GM18907 (cell line): ENCODE measurements at regions not wholly inside any gene's neighbourhood (a gene's known extent, or its start where the extent isn't known, plus 50 kb on each side); places are given as distances from the start of the nearest gene placed in this dataset.

ENCODE experiments used
- ATAC-seq: cut with Tn5 transposase; IDR thresholded peaks from one replicate; pipeline ENCODE4 v1.9.1; 2021; ENCODE audit warnings: mild to moderate bottlenecking, moderate library complexity; ENCODE audit not compliant: unreplicated experiment

DNA sequence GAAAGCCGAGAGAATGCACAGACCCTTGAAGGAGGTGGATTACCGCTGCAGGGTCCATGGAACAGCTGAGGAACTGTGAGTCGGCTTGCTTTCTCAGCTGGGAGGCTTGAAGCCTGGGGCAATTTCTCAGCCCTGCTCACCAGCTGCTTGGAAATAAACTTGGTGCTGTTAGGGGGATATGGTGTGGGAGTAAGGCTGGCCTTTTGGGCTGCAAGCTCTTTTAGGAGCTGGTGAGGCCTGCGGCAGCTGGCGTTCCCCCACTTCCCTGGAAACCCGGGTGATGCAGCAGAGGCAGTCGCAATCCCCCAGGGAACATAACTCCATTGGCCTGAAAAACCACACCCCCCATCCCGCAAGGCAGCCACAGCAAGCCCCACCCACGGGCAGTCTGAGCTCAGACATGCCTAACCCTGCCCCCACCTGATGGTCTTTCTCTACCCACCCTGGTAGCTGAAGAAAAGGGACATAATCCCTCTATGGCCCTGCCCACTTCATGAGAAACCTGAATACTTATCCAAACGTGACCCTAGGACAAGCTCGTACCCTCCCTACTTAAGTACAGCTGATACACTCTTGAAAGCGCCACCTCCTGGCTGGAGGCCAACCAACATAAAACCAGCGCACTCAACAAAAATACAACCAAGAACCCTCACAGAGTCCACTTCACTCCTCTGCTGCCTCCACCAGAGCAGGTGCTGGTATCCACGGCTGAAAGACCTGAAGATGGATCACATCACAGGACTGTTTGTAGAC, 1995.8 kb downstream of the NCAM2 start:
- ATAC-seq: no peak

DNA sequence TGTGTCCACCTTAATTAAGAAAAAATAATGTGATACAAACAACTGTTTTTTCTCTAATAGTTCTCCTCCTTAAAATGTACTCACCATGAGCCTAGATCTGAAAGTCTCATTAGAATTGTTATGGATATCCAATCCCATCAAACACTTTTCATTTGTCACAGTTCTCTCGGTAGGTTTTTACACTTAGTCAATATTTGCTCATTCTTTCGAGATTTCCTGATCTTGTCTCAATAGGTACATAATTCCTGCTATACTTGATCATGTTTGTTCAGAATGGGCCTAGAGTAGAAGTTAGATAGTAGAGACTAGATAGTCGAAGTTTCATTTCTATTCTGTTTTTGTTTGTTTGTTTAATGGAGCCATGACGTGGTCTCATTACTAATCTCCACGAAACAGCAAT, 2005.7 kb downstream of the NCAM2 start:
- ATAC-seq: no peak

DNA sequence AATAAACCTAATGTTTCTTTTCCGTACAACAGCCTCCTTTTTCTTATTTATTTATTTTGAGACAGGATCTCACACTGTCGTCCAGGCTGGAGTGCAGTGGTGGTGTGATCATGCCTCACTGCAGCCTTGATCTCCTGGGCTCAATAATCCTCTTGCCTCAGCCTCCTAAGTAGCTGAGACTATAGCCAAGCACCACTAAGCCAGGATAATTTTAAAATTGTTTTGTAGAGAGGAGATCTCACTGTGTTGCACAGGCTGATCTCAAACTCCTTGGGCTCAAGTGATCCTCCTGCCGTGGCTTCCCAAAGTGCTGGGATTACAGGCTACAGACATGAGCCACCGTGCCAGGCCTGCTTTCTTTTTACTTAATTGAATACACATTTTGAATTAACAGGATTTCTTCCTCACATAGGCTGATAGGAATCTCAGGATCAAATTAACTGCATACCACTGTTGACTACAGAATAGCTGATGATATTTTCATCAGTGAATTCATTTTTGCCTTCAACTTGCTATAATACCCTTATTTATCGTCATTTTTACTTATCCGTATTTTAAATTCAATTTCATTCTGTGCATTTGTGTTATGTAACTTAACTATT, 2010.5 kb downstream of the NCAM2 start:
- no peak for ATAC-seq

GRCh38 chr21:23009360-23009759, 2011.2 kb downstream of the NCAM2 start:
- no peak for ATAC-seq

GRCh38 chr21:23014021-23014420, 2015.8 kb downstream of the NCAM2 start:
- ATAC-seq: no peak

DNA sequence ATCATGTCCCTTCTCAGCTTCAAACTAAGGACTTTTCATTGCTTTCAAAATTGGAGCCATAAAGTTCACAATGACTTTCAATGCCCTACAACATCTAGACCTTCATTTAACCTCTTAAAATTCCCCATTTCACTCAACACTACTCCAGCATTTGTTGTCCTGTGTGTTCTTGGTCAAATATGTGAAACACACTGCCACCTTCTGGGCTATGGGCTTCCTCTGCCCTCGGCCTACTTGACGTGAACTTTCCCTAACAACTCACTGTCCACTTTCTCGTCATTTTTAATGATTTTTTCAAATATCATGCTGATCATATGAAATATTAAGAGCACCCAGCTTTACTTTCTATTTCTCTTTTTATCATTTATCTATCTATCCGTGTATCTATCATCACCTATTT, 2018.4 kb downstream of the NCAM2 start:
- no peak for ATAC-seq

DNA sequence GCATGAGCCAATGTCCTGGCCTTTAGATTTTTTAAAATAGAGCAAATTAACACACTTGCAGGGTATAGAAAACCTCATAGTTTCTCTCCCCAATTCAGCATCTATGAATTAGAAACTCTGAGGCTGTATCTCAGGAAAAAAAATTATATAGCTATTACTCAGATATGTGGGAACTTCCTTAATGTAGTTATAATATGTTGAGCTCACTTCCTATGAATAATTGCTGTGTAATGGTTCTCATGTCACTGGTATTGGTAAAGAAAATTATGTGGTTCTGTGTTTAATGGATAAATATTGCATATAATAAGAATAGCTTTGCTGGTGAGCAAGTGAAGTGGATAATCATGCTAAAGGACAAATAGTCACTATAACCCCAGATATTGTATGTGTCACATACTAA, 2019.8 kb downstream of the NCAM2 start:
- no peak for ATAC-seq

- ATAC-seq: no peak
Observed at GRCh38 chr21:23020969-23021368, 2022.8 kb downstream of the NCAM2 start.

DNA sequence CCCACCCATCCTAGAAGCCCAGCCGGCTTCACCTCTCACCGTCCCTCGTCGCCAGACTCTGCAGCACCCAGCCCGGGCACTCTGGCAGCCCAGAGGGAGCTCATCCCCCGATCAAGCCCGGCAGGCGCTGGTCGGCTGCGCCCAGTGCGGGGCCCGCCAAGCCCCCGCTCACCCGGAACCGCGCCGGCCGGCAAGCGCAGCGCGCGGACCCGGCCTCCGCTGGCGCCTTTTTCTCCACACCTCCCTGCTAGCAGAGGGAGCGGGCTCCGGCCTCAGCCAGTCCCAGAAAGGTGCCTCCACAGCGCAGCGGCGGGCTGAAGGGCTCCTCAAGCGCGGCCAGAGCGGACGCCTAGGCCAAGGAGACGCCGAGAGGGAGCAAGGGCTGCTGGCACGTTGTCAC, 2023.3 kb downstream of the NCAM2 start:
- ATAC-seq: no peak

DNA sequence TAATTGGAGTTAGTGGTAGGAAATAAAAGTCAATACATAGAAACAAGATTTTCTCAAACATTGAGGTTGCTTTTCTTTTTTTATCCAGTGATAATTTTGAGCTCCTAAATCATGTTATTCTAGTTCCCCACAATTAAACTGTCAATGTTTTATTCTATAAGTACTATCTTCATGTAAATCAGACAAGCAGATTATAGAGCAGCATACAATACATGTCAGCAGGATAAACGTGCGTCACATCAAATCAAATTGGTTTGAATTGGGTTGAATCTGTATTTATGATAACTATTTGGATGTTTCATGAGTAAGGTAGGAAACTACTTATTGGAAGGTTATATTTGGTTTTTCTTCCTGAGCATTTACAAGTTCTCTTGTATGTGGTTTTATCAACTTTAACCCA, 2028.7 kb downstream of the NCAM2 start:
- ATAC-seq: no peak

DNA sequence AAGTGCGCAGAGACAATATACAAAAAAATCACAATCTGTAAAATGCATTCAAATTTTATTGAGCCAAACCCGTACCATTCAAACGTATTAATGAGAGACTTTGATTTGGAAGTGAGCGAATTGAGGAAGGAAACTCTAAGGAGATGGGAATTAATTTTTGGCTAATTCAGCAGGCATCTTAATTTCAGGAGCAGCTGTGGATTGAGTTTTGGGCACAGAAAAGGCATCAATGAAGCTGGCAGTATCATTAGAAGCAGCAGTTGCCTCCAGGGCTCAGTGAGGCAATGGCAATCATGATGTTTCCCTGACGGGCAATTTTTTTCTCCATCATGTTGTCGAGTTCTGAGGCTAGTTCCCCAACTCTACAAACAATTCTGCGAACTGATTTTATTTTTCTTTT, 2041.6 kb downstream of the NCAM2 start:
- ATAC-seq: no peak

- no peak for ATAC-seq
Observed at GRCh38 chr21:23045955-23046354, 2047.7 kb downstream of the NCAM2 start.

DNA sequence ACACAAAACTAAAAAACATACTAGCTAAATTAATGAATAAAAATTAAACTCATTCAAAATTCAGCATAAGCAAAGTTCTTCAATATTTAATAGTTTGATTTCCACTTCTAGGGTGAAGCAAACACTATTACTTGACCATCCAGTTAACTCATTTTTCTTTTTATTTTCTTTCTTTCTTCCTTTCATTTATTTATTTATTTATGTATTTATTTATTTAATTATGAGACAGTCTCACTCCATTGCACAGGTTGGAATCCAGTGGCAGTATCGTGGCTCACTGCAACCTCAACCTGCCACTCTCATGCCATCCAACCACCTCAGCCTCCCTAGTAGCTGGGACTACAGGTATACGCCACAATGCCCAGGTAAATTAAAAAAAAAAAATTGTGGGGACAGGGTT, 2069.5 kb downstream of the NCAM2 start:
- ATAC-seq: no peak

GRCh38 chr21:23083242-23083641, 2085.0 kb downstream of the NCAM2 start:
- no peak for ATAC-seq

DNA sequence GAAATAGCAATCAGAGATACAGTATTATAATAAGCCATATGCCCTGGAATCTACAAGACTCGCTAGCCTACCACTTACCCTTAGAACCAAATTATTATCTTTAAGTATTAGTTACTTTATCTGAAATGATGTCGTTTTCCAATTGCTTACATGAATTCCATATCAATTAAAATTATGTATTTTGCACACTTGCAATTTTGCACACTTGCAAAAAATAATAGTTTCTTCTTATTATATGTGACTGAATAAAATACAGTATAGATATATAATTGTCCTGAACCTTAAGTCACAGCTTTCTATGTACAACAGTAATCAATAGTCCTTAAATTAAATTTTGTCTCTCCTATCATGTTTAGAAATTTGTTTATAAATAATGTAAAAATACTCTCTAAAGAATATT, 2095.1 kb downstream of the NCAM2 start:
- ATAC-seq: no peak

GRCh38 chr21:23099185-23099584, 2101.0 kb downstream of the NCAM2 start:
- no peak for ATAC-seq

GRCh38 chr21:23101111-23101510, 2102.9 kb downstream of the NCAM2 start:
- ATAC-seq: no peak

- no peak for ATAC-seq
Observed at GRCh38 chr21:23108533-23108932, 2110.3 kb downstream of the NCAM2 start.

- no peak for ATAC-seq
Observed at GRCh38 chr21:23111070-23111600, 2112.9 kb downstream of the NCAM2 start.

GRCh38 chr21:23119491-23119890, 2121.3 kb downstream of the NCAM2 start:
- ATAC-seq: no peak

GRCh38 chr21:23127973-23128372, 2129.8 kb downstream of the NCAM2 start:
- no peak for ATAC-seq

DNA sequence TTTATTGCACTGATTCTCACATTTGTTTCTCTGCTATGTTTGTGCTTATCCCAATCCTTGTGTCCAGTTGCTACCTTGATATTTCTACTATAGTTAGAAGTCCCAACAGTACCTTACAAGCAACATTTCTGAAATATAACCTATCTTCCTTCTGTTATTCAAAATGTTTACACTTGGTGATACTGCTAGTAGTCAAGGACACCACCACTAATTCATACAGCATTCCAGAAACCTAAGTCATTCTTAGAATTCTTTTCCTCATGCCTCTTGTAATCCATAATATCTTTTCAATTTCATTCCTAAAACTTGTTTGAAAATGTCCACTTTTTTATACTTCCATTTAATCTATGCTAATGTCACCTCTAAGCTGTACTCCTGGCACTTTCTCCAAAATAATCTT, 2132.1 kb downstream of the NCAM2 start:
- no peak for ATAC-seq

DNA sequence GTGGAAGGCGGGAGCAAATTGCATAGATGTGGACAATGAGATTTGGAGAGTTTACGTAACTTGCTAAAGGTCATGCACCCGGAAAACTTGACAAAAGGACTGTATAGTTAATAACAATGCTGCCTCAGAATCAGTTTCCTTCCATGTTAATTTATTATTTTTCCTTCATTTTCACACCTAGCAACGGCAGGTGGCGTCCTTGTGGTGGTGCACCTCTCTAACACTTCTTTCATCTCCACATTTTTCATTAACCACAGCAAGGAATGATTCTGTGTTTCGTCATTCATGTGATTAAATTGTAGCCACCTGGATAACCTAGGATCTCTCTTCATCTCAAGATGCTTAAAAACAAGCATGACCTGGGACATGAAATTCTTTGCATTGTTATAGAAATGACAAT, 2133.0 kb downstream of the NCAM2 start:
- ATAC-seq: no peak
